GM21786 (cell line): ENCODE measurements at regions not wholly inside any gene's neighbourhood (a gene's known extent, or its start where the extent isn't known, plus 50 kb on each side); places are given as distances from the start of the nearest gene placed in this dataset.

Experiments
- ATAC-seq: cut with Tn5 transposase; IDR thresholded peaks from one replicate; pipeline ENCODE4 v1.9.1; 2021; ENCODE audit not compliant: unreplicated experiment

DNA sequence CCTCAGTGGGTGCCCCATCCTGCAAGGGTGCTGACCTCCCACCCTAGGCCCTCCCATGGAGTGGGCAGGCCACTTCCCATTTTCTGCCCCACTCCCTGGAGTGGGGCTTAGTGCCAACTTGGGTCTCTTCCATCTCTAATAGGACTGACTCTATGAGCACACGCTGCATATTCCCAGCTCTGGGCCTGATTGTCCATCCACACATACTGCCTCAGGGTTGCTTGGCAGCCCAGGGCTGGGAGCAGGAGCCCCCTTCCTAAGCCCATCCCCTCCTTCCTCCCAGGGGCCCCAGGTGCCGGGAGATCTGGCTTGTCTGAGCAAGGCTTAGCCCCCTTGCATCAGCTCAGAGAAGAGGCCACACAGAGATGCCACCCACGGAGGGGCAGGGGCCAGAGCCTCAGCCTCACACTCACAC, 55.1 kb downstream of the PJA1 start:
- no peak for ATAC-seq

DNA sequence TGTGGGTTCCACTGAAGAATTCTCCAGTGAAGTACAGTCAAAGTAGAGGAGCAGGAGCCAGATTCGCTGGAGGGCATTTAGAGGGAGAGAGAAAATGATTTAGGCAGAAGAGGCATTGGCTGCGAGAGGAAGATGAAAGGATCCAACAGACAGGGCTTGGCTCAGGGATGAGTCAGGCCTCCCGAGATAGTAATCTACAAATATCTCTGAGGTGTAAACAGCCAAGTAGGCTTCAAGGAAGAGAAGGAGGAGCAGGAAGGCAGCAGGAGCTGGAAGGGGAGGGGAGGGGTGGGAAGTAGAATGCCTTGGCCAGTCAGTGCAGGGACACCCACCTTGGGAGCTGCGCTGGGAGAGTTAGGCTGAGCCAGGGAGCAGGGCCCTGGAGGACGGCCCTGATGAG, 55.5 kb downstream of the PJA1 start:
- ATAC-seq: no peak

DNA sequence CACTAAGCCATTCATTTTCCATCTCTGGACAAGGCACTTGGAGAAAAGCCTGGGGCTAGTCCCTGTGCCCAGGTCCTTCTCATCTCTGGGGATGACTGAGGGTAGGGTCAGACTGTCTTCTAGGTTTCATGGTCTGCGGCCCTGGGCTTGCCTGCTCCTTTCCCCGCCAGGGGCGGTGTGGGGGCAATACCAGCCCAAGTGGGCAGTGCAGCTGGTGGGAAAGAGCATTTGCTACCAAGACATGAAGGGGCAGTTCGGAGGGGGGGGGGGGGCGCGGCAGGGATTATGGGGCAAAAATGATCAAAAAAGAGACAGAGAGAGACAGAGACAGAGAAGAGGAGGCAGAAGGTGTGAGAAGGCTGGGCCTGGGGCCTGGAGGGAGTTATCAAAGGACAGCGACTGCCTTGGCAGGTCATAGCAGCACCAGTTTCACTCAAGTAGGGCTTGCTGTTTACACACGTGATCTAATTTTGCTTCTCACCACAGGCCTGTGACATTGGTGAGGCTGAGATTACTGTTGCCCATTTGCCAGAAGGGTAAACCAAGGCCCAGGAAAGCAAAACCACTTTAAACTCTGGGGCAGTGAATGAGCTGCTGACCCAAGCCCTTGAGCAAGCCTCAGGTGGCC, 56.1 kb downstream of the PJA1 start:
- no peak for ATAC-seq

DNA sequence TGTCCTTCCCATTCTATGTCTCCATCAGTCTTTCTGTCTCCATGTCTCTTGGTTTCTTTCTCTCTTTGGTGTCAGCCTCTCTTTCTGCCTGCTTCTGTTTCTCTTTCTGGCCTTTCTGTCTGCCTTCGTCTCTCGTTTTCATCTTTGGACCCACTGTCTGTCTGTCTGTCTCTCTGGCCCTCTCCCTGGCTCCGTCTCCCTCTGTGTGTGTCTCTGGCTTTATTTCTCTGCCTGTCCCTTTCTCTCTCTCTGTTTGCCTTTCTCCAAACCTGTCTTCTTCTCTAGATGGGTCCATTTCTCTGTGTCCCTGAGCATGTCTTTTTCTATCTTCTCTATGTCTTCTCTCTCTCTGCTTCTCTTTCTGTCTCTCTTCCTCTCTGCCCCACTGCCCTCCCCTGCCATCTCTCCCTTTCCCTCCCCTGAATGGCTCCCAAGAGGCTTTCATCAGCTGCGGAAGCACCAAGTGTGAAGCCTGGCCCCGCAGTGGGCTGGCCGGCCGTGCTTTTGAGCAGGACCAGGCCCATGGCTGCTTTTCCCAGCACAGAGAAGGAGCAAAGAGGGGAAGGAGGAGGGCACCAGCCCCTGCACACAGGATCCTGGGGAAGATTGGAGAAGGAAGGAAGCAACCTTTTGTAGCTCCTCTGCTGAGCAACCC, 57.4 kb downstream of the PJA1 start:
- ATAC-seq: no peak

DNA sequence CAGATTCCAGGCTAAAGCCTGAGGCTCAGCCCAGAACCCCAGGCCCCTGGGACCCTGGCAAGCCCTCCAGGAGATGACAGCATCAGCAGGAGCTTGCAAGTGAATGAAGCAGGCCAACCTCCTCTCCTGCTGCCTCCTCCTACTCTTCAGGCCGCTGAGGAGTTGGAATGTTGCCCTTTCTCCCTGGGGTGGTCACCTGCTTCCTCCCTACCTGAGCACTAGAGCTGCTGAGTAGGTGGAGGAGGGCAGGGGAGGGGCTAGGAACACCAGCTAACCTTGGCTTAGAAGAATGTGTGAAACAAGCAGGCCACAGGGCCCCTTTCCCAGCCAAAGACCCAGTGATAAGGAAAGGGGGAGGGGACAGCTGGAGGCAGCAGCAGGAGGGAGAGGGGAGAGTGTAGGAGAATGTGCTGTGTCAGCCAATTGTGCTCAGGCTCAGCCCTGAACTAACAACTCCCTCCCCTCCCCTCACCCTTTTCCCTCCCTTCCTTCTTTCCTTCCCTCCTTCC, 58.0 kb downstream of the PJA1 start:
- ATAC-seq: no peak

DNA sequence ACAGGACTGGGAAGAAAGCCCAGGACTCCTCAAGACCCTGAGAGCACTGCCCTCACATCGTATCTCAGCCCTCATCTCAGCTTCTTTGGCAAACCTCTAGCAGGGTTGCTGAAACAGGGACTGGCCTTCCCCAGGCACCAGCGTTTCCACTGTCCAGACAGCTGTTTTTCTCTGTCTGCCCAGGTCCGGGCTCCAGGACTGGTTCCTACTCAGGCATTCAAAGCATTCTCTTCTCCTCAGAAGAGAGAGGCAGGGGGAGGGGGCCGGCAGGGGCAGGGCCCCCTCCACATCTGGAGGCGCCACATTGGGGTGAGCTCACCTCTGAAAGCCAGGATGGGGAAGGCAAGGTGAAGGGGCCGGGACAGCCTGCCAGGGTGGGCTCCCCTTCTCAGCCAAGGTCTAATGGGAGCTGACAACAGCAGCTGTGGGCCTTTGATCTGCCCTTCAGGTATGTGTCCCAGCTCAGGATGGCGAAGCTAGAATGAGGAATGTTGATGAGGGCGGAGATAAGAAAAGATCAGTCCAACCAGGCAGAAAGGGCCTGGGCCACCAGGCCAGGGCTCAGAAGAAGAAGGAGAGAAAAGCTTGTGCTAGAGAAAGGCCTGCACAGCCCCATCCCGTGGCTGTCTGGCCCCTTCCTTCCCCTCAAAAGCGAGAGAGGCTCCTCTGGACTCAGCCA, 60.4 kb downstream of the PJA1 start:
- ATAC-seq: no peak

DNA sequence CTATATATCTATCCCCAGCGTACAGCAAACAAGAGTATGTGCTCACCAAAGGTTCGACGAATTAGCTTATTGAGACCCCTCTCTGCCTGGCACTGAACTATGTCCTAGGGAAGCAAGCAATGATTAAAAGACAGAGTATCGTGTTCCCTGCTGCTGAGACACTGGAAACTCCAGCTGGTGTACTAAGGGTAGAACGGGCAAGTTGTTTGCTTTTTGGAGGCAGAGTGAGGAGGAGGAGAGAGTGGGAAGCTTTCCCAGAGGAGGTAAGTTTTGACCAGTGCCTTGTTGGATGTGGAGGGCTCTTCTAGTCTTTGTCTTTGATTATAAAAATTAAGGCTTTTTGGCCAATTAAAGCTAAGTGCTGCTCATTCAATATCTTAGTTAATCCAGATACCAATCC, 61.7 kb downstream of the PJA1 start:
- ATAC-seq: no peak

DNA sequence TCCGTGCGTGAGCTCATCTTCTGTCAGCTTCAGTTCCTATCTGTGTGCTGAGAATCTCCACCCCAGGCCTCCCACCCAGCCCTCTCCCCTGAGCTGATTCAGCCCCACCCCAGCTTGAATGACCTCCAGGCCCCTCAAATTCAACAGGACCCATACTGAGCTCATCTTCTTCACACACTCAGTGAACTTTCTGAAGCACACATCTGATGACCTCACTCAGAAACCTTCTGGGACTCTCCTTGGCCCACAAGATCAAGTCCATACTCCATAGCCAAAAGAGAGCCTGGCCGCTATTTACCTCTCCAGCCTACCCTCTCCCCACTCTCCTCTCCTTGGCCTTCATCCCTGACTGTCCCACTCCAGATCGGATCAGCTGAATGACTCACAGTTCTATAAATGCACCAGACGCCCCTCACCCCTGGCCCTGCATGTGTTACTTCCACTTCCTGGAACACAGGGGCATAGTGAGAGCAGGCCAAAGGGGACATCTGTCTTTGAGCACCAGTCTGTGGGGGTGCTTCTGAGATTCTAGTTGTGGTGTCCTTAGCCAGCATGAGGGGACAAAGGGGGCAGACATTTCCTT, 62.5 kb downstream of the PJA1 start:
- ATAC-seq: no peak

DNA sequence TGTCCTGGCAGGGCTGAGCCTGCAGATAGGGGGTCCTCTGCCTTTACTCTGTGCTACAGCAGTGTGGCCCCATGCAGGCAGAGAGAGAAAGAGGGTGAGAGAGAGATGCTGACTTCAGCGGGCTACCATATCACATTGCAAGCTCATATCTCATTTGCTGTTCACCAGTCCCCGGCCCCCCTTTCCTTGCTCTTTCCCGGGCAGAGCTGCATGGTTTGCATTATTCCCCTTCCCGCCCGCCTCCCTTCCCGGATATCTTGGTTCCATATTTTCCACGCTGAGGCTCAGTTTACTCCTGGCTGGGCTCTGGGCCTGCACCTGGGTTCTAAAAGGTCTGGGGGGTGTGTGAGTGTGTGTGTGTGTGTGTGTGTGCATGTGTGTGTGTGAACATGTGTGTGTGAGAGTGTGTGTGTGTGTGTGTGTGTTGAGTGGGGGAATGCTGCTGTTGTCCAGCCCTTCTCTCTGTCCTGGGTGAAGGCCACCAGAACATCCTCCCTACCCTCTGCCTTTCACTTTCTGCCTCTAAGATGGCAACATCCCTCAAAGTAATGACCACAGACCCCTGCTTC, 63.5 kb downstream of the PJA1 start:
- no peak for ATAC-seq

DNA sequence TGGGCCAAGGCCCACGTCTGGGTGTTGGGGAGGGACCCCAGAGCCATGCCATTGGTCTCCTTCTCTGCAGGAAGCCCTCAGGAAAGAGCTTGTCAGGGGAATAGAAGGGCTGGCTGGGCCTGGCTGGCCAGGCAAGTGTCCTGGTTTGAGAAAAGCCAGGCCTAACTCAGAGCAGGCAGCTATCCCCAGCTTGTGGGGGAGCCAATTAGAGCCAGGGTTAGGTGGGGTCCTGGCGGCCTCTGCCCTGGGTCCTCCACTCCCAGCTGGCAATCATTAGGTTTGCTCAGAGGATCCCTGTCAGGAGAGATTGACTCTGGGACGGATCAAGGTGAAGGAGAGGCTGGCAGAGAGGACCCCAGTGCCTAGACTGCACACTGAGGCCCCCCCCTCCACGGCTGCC, 64.8 kb downstream of the PJA1 start:
- ATAC-seq: no peak

DNA sequence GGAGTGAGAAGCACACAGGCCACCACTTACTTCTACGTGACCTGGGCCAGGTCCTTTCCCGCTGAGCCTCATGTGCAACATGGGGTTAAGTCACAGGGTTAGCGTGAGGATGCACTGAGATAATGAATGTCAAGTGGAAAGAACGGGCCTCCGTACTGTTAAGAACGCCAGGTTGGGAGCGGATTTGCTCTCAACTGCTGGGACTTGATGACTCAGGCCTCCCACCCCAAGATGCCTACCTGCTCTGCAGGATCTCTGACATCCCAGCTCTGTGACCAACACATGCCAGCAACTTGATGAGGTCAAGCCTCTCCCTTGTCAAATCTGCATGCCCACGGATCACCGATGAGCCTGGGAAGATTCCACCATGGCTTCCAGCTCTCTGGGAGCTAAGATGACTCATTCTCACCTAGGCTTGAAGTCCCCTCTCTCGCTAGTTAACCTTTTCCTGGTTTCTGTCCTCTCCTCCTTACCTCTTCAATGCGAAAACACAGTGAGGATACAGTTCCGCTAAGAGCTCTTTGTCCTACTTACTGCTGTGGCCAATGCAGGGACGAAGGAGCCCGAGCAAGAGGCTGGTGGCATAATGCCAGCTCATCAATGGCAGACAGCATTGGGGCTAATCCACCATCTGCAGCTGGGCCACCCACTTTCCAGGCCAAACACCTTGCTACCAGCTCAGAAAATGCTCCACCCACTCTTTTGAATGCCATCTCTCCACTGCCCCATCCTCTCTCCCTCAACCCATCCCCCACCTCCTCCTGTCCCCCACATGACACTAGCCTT, 67.6 kb downstream of the PJA1 start:
- ATAC-seq: no peak

DNA sequence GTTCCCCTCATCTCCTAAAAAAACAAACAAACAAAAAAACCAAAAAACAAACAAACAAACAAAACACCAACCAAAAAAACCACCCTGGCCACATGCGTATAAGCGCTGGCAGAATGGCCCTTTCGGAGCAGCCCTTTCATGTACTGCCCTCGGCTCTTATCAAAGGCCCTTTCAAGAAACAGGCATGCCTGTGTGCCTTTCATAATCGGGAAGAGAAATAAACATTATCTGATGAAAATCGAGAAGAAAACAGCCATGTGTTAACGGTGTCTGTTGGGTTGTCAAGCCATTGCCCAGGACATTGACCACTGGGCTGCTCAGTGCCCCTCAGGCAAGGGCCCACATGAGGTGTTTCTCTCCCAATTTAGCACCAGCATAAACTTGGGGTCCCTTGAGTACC, 68.3 kb downstream of the PJA1 start:
- ATAC-seq: no peak

DNA sequence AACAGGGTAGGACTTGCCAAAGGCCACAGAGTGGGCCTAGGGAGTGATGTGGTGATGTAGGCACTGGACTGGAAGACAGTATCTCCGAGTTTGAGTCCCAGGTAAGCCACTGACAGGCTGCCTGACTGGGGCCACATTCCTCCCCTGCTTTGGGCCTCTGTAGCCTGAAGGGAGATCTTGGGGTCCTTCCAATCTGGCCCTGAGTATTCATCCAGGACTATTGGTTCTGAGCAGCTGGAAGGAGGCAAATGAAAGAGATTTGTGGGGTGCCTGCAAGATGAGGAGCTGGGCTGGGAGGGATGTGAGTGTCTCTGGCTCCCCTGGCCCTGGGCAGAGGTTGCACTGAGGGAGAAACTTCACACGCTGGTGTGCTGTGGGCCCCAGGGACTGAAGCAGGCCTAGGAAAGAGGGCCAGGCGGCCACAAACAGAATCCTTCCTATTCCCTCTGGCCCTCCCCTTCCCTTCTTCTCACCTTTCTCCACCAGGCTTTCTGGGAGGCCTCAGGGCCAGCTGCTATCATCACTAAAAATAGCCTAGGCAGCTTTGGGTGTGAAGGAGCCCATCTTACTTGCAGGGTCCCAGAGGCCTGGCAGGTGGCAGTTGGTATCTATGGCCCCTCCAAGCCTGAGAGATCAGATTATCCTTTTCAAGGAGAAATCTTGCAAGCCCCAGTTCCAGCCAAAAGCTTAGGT, 70.1 kb downstream of the PJA1 start:
- ATAC-seq: no peak

DNA sequence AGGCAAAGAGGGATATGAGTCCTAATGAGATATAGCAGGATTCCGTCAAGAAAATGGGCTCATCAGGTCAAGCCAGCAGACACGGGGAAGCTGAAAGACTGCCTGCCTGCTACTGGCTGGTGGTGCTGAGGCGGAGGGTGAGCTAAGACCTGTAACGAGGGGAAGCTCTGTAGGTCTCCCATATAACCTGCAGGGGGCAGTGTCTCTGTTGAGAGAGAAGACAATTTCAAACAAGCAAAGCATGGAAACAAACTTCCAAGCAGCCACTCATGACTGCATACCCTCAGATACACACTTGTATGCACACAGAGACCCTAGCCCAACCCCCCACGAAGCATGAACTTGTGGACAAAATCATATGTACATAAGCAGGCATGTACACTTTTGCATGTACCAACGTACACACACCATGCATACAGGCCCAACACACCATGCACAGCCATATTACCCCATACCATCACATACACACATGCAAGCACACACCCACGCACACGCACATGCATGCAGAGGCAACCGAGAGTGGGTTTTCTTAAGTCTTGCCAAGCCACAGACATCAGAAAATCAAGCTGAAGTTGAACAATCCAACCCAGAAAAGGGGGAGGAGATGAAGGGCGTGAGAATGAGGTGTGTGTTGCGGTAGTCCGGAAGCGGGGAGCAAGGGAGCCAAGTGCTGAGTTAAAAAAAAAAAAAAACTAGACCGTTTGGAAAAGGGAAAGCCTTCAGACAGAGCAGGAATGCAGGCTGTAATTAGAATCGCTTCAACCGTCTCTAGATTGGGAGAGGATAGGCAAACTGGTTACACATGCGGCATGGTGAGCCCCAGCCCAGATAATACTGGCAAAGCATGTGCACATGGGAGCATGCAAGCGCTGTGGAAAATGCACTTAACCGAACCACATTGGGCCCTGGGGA, 71.0 kb downstream of the PJA1 start:
- peak; percentile 70 for ATAC-seq

DNA sequence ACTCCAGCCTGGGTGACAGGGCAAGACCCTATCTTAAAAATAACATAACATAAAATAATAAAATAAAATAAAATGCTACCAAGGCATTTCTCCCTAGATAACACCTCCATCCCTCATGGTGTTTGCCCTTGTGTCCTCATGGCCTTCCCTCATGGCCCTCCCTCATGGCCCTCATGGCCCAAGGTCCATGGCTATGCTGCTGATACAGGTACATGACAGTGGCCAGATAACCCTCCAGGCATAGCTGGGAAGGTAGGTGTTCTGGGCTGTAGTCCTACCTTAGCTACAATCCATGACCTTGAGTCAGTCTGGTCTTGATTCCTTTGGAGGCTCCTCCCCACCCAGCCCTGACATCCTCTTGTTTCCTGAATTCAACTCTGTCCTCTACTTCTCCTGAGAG, 75.2 kb downstream of the PJA1 start:
- no peak for ATAC-seq

DNA sequence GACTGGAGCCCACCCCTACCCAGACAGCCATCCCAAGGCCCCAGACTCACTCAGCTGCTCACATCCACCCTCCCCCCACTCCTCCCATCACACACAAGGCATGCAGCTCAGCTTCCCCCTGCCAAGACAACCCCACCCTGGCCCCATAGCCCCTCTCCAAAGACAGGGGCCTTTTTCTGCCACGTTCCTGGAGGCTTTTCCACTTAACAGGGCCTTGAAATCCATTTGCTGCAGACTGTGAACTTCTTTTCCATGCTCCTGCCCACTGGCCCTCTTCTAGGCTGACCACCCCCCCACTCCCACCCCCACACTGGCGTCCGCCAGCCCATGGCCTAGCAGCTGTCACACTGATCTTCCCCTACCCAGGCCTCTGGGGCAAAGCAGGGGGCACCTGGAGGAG, 76.0 kb downstream of the PJA1 start:
- no peak for ATAC-seq

DNA sequence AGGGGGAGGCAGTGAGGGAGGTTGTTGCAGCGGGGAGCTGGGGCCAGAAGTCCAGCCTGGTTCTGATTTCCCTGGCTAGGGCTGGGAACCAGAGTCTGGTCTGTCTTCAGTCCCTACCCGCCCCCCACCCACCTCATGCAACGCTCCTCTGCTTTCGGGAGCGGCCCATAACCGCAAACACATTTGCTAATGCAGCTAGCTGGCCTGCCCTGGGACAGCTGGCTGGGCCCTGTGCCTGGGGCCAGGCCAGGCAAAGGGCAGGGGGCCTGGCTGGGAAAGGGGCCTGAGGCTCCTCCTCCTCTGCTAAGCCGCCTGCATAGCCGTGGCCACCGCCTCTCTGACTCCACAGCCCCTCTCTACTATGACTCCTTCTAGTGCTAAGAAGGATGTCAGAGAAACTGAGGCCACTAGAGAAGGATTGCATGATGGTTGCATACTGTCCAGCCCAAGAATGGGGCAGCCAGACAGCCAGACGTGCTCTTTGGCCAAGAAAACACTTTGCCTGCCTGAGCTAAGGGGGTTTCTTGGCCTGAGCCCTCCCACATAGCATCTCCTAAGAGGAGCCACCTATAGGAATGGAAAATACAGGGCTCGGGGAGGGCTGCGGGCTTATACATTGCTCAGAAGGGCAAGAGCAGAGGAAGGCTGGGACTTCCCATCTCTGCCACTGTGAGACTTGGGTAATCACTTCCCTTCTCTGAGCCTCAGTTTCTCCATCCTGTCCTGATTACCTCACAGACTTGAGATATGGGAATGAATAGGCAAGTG, 76.9 kb downstream of the PJA1 start:
- ATAC-seq: no peak

DNA sequence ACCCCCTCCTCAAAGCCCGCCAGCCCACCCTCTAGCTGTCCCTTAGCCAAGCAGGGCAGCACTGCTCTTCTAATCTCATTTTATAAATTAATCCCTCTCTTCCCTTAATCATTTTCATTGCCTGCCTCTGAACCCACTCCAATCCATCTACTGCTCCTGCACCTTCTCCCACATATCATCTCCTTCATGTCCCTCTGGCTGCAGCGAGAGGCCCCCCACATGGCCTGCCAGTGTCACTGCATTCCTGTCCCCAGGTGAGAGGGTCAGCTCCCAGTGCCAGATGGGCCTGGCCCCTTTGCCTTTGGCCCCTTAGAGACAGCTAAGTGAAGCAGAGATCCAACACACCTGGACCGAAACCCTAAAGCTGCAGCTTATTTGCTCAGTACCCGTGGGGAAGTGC, 79.4 kb downstream of the PJA1 start:
- no peak for ATAC-seq

DNA sequence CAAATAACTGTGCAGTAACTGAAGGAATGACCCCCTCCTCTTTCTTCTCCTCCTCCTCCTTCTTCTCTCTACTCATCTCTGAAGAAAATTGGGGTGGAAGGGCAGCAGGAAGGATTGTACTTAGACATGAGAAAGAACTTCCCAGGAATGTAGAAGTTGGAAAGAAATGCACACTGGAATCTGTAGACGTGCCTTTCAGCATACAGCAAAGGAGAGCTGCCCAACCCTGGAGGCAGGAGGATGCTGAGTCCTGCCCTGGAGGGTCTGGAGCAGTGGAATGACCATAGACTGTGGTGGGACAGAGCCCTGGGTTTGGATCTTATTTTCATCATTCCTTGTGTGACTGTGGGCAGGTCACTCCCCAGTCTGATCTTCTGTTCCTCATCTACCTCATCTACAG, 80.1 kb downstream of the PJA1 start:
- no peak for ATAC-seq
